K562 (cell line): ENCODE measurements at regions not wholly inside any gene's neighbourhood (a gene's known extent, or its start where the extent isn't known, plus 50 kb on each side); places are given as distances from the start of the nearest gene placed in this dataset.

ENCODE experiments used
- ATAC-seq: fragments of 200-7000 bp; cut with Tn5 transposase; 3 replicates; pipeline ENCODE4 v1.9.1; 2020; ENCODE audit warnings: moderate library complexity
- BruUV-seq: library from RNA; stranded (reverse); fragments of 400-500 nt; replicated peaks from 2 replicates; lab custom pipeline; 2021; lab: Mats Ljungman, UMichigan
- CTCF ChIA-PET: fragments of 300-600 bp; formaldehyde crosslinking; extraction: SDS; loops from one replicate; lab custom pipeline; 2021; ENCODE audit warnings: low intra/inter-chr PET ratio; lab: Yijun Ruan, JAX
- POLR2A ChIA-PET: fragments of 300-600, 350-650 bp; sonication (Branson Sonifier 250); formaldehyde crosslinking; extraction: SDS; loops from one replicate; lab custom pipeline; 2021; ENCODE audit warnings: antibody characterized with exemption, inconsistent platforms; lab: Yijun Ruan, JAX
- DNase-seq, 4 experiments: peaks; one replicate each; pipeline versions ENCODE4 v3.0.0 to v3.0.0-alpha.2; 2011 to 2018; ENCODE audit warnings: low spot score in 3 of 4, mixed read lengths in 3 of 4; ENCODE audit errors: extremely low read depth in 1 of 4
- FAIRE-seq: peaks from 2 replicates; lab custom pipeline; 2011; peaks lifted over from hg19 to GRCh38; lab: Jason Lieb, UNC
- H2AFZ ChIP-seq: 2 replicates; pipeline ENCODE4 v1.6.0; 2011; ENCODE audit warnings: low read depth, low read length, control low read depth, inconsistent platforms
- H3K27ac ChIP-seq: fragments of 200-600 bp; 3 replicates; pipeline ENCODE4 v1.8.0; 2011; ENCODE audit warnings: low read depth, mild to moderate bottlenecking, control low read depth, inconsistent platforms, low read length, moderate library complexity, mixed read lengths; ENCODE audit errors: extremely low read depth
- H3K27me3 ChIP-seq, 2 experiments: fragments of 300-600 bp in 1 of 2; 2 replicates in 1 of 2; 3 replicates in 1 of 2; pipeline versions ENCODE4 v1.6.0 to v1.8.0; 2011; ENCODE audit warnings: inconsistent platforms in 2 of 2, low read length in 2 of 2, mild to moderate bottlenecking in 1 of 2, mixed read lengths in 1 of 2, moderate library complexity in 1 of 2; ENCODE audit not compliant: control insufficient read depth in 2 of 2, insufficient read depth in 2 of 2
- H3K36me3 ChIP-seq: fragments of 300-600 bp; 3 replicates; pipeline ENCODE4 v1.8.0; 2011; ENCODE audit warnings: mild to moderate bottlenecking, low read length, inconsistent platforms; ENCODE audit not compliant: control insufficient read depth, insufficient read depth
- H3K4me1 ChIP-seq, 2 experiments: fragments of 200-600 bp in 1 of 2; replicated peaks in 1 of 2; 2 replicates in 1 of 2; 3 replicates in 1 of 2; pipeline versions ENCODE4 v1.5.1 to v1.8.0; 2011; ENCODE audit warnings: inconsistent platforms in 2 of 2, low read length in 2 of 2, mild to moderate bottlenecking in 1 of 2, mixed read lengths in 1 of 2, moderate library complexity in 1 of 2; ENCODE audit not compliant: control insufficient read depth in 2 of 2, insufficient read depth in 2 of 2
- H3K4me2 ChIP-seq: 2 replicates; pipeline ENCODE4 v1.6.1; 2011; ENCODE audit warnings: low read length, control low read depth, inconsistent platforms, mixed read lengths; ENCODE audit not compliant: insufficient read depth
- H3K4me3 ChIP-seq: fragments of 200-600 bp; sonication (generic), shearing (Covaris generic); 2 replicates; pipeline ENCODE4 v1.5.1; 2016; ENCODE audit warnings: control low read depth, inconsistent platforms
- H3K79me2 ChIP-seq: fragments of 200-600 bp; 3 replicates; pipeline ENCODE4 v1.8.0; 2011; ENCODE audit warnings: low read length, inconsistent platforms; ENCODE audit not compliant: control insufficient read depth, insufficient read depth
- H3K9ac ChIP-seq, 2 experiments: 2 replicates each; pipeline versions ENCODE4 v1.6.0 to v1.6.1; 2011; ENCODE audit warnings: low read depth in 2 of 2, low read length in 2 of 2, control low read depth in 1 of 2, inconsistent platforms in 1 of 2, mild to moderate bottlenecking in 1 of 2, mixed read lengths in 1 of 2; ENCODE audit not compliant: insufficient read depth in 1 of 2
- H3K9me1 ChIP-seq: one replicate; pipeline ENCODE4 v1.6.0; 2011; ENCODE audit warnings: inconsistent platforms, mild to moderate bottlenecking, low read length, moderate library complexity; ENCODE audit not compliant: control insufficient read depth, insufficient read depth
- H3K9me3 ChIP-seq: replicated peaks from 2 replicates; pipeline ENCODE4 v1.5.1; 2011; ENCODE audit warnings: low read depth, low read length, inconsistent platforms; ENCODE audit not compliant: control insufficient read depth, insufficient read depth
- H4K20me1 ChIP-seq: replicated peaks from 2 replicates; pipeline ENCODE4 v1.6.1; 2011; ENCODE audit warnings: low read length, inconsistent platforms, mixed read lengths; ENCODE audit not compliant: control insufficient read depth, insufficient read depth
- CEBPG ChIP-seq, 3 experiments: fragments of 200-800 bp in 1 of 3; sonication (Bioruptor generic) in 1 of 3; sonication (generic) in 1 of 3; formaldehyde crosslinking in 1 of 3; IDR thresholded peaks in 2 of 3; conservative IDR thresholded peaks in 1 of 3; 2 replicates each; pipeline versions ENCODE4 v1.6.1 to v1.8.0; 2016 to 2022; ENCODE audit warnings: missing compliant biosample characterization in 2 of 3, missing genetic modification characterization in 2 of 3, mild to moderate bottlenecking in 1 of 3, missing genetic modification reagents in 1 of 3
- NFIC ChIP-seq: fragments of 450-650 bp; IDR thresholded peaks from 2 replicates; pipeline ENCODE4 v1.6.1; 2017; ENCODE audit warnings: mild to moderate bottlenecking, inconsistent platforms
- NFIX ChIP-seq: fragments of 250-450 bp; sonication (Bioruptor Pico); IDR thresholded peaks from 2 replicates; pipeline ENCODE4 v1.4.0; 2020; ENCODE audit warnings: low read depth, mild to moderate bottlenecking, moderate library complexity
- ZNF764 ChIP-seq: fragments of 250-450 bp; sonication (Bioruptor Pico); IDR thresholded peaks from 2 replicates; pipeline ENCODE4 v1.4.0; 2020; ENCODE audit warnings: low read depth, mild to moderate bottlenecking, moderate library complexity
- WGBS: fragments of 100-300 bp; shearing (Covaris generic); methylation state at CpG from one replicate; pipeline ENCODE4 v1.1.6; 2016; ENCODE audit warnings: low coverage, mixed read lengths; ENCODE audit not compliant: insufficient coverage; ENCODE audit errors: missing lambda C conversion rate; 5-methylcytosine and 5-hydroxymethylcytosine counted together
- in situ Hi-C: fragments of 300-500 bp; cut with MboI; formaldehyde crosslinking; loops from 4 replicates; pipeline ENCODE4 v1.15.0; 2018; ENCODE audit warnings: inconsistent platforms, mixed read lengths
- intact Hi-C: fragments of 100-400 bp; cut with micrococcal nuclease; formaldehyde crosslinking; loops from 2 replicates; pipeline ENCODE4 v1.14.2; 2022
- TF ChIP-seq, protein P1 (sequence below), 2 experiments: fragments of 200-800 bp in 1 of 2; sonication (Bioruptor generic) in 1 of 2; sonication (generic) in 1 of 2; formaldehyde crosslinking in 1 of 2; IDR thresholded peaks in 1 of 2; conservative IDR thresholded peaks in 1 of 2; 2 replicates each; pipeline versions ENCODE4 v1.5.0 to v1.6.1; 2016 to 2020; ENCODE audit warnings: missing compliant biosample characterization in 1 of 2, missing genetic modification characterization in 1 of 2, missing genetic modification reagents in 1 of 2
- TF ChIP-seq, protein P2 (sequence below), 3 experiments: fragments of 200-800 bp in 1 of 3; fragments of 250-450 bp in 1 of 3; fragments of 450-650 bp in 1 of 3; sonication (Bioruptor Pico) in 1 of 3; sonication (Bioruptor generic) in 1 of 3; formaldehyde crosslinking in 1 of 3; IDR thresholded peaks; 2 replicates each; pipeline versions ENCODE4 v1.6.1 to v1.8.0; 2016 to 2022; ENCODE audit warnings: mild to moderate bottlenecking in 2 of 3, missing genetic modification characterization in 2 of 3, missing compliant biosample characterization in 1 of 3, moderate library complexity in 1 of 3
- TF ChIP-seq, protein P3 (sequence below): fragments of 250-450 bp; sonication (Bioruptor Pico); IDR thresholded peaks from 2 replicates; pipeline ENCODE4 v1.4.0; 2020

DNA sequence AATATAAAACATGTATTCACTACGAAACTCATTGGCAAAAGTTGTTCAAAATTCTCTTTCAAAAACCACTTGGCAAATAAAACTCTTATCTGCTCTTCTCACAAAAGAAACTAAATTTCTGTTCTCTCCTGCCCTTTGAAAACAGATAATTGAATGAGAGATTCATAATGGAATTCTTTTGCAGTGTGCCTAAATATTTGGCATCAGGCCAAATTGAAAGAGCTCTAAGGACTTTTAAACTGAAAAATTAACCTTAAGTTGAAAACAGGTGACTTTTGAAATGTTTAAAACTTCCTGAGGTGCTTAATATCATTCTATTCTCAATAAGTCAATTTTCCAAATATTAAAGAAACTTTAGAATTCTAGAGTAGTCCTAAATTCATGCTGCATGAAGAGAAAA is 136.4 kb downstream of the FSCB start:
- BruUV-seq: no TSS peak
- CTCF ChIA-PET: no interaction called here
- no peak for DNase-seq
- Histone ChIP-seq H3K27me3 (no peaks in the 10 kb centered on the region), H3K27ac (no peak overlapping the region), H3K9me1 (no peaks in the 10 kb centered on the region), H3K4me3 (no peak overlapping the region), H3K9ac (no peak overlapping the region)
- TF ChIP-seq NFIC: peak; percentile 82
- TF ChIP-seq, protein P1, sequence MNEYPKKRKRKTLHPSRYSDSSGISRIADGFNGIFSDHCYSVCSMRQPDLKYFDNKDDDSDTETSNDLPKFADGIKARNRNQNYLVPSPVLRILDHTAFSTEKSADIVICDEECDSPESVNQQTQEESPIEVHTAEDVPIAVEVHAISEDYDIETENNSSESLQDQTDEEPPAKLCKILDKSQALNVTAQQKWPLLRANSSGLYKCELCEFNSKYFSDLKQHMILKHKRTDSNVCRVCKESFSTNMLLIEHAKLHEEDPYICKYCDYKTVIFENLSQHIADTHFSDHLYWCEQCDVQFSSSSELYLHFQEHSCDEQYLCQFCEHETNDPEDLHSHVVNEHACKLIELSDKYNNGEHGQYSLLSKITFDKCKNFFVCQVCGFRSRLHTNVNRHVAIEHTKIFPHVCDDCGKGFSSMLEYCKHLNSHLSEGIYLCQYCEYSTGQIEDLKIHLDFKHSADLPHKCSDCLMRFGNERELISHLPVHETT (CRISPR knock-in tag; conservative IDR thresholded peaks at IDR 0.05 in 1 of 2, IDR thresholded peaks at IDR 0.05 in 1 of 2): no peak
- TF ChIP-seq NFIX (CRISPR knock-in tag): peak; percentile 81
- TF ChIP-seq, all 486 proteins: peak for 2
- ATAC-seq (no peak), FAIRE-seq (no peak)
- no peaks in the 10 kb centered on the region for H3K79me2 ChIP-seq
- H3K4me1 ChIP-seq: no peaks in the 10 kb centered on the region
- H4K20me1 ChIP-seq: no peaks in the 10 kb centered on the region
- H3K36me3 ChIP-seq: no peaks in the 10 kb centered on the region
- POLR2A ChIA-PET: no interaction called here
- no peak overlapping the region for H2AFZ ChIP-seq
- in situ Hi-C loops: no loop called here
- no peaks in the 10 kb centered on the region for H3K9me3 ChIP-seq
- WGBS: 13% methylated on average over 1 of the region's 1 CpG
- no peak overlapping the region for H3K4me2 ChIP-seq
- intact Hi-C loops: no loop called here

DNA sequence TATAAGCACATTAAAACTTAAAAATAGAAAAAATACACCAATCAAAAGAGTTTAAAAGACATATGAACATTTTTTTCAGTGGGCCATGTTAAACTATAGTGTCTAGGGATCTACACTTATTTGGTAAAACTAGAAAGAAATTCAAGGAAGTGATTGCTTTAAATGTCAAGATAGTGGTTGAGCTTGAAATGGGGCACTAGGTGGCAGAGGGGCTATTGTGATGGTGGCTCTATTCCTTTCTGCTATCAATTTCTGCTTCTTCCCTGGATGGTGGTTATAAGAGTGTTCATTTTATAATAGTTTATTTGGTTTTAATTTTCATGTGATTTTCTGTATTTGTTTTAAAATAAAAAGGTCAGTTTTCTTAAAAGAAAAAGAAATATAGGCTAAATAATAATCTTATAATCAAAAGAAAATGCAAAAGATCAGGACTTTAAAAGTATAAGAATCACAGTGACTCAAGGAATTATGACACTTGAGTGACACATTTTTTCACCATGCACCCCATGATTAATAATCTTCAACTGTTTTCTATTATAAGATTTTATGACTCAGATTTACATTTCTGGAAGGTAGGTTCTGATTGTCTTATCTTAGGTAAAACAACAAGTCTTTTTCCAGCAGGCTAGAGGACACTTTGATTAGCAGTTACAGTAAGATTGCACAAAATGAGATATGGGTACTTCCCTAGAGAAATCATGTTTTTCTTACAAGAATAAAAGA is 137.5 kb downstream of the FSCB start:
- ChIA-PET POLR2A (no interaction called here), CTCF (no interaction called here)
- BruUV-seq: no TSS peak
- H2AFZ ChIP-seq: no peak overlapping the region
- H3K27me3 ChIP-seq: no peaks in the 10 kb centered on the region
- H4K20me1 ChIP-seq: no peaks in the 10 kb centered on the region
- no peak for ATAC-seq
- no peaks in the 10 kb centered on the region for H3K79me2 ChIP-seq
- H3K9me1 ChIP-seq: no peaks in the 10 kb centered on the region
- H3K9me3 ChIP-seq: no peaks in the 10 kb centered on the region
- in situ Hi-C loops: no loop called here
- FAIRE-seq: no peak
- no peaks in the 10 kb centered on the region for H3K36me3 ChIP-seq
- intact Hi-C loops: no loop called here
- H3K4me2 ChIP-seq: no peak overlapping the region
- no peak overlapping the region for H3K27ac ChIP-seq
- no peak overlapping the region for H3K9ac ChIP-seq
- no peaks in the 10 kb centered on the region for H3K4me1 ChIP-seq
- DNase-seq: no peak
- no peak overlapping the region for H3K4me3 ChIP-seq
- TF ChIP-seq CEBPG (CRISPR knock-in tag; IDR thresholded peaks at IDR 0.05) (no peak), CEBPG (tag; conservative IDR thresholded peaks at IDR 0.05 in 1 of 2, IDR thresholded peaks at IDR 0.05 in 1 of 2) (no peak), ZNF764 (no peak), NFIC (no peak)
- TF ChIP-seq, protein P2, sequence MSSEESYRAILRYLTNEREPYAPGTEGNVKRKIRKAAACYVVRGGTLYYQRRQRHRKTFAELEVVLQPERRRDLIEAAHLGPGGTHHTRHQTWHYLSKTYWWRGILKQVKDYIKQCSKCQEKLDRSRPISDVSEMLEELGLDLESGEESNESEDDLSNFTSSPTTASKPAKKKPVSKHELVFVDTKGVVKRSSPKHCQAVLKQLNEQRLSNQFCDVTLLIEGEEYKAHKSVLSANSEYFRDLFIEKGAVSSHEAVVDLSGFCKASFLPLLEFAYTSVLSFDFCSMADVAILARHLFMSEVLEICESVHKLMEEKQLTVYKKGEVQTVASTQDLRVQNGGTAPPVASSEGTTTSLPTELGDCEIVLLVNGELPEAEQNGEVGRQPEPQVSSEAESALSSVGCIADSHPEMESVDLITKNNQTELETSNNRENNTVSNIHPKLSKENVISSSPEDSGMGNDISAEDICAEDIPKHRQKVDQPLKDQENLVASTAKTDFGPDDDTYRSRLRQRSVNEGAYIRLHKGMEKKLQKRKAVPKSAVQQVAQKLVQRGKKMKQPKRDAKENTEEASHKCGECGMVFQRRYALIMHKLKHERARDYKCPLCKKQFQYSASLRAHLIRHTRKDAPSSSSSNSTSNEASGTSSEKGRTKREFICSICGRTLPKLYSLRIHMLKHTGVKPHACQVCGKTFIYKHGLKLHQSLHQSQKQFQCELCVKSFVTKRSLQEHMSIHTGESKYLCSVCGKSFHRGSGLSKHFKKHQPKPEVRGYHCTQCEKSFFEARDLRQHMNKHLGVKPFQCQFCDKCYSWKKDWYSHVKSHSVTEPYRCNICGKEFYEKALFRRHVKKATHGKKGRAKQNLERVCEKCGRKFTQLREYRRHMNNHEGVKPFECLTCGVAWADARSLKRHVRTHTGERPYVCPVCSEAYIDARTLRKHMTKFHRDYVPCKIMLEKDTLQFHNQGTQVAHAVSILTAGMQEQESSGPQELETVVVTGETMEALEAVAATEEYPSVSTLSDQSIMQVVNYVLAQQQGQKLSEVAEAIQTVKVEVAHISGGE (CRISPR knock-in tag; IDR thresholded peaks at IDR 0.05): no peak
- TF ChIP-seq, protein P3, sequence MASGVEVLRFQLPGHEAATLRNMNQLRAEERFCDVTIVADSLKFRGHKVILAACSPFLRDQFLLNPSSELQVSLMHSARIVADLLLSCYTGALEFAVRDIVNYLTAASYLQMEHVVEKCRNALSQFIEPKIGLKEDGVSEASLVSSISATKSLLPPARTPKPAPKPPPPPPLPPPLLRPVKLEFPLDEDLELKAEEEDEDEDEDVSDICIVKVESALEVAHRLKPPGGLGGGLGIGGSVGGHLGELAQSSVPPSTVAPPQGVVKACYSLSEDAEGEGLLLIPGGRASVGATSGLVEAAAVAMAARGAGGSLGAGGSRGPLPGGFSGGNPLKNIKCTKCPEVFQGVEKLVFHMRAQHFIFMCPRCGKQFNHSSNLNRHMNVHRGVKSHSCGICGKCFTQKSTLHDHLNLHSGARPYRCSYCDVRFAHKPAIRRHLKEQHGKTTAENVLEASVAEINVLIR (CRISPR knock-in tag): no peak
